Caco-2 (cell line): ENCODE measurements at regions not wholly inside any gene's neighbourhood (a gene's known extent, or its start where the extent isn't known, plus 50 kb on each side); places are given as distances from the start of the nearest gene placed in this dataset.

ENCODE experiments used
- BruUV-seq: library from RNA; stranded (reverse); fragments of 400-500 nt; replicated peaks from 2 replicates; lab custom pipeline; 2021; lab: Mats Ljungman, UMichigan
- CTCF ChIA-PET: fragments of 300-600 bp; sonication (Branson Sonifier 250); formaldehyde crosslinking; loops from one replicate; lab custom pipeline; 2022; ENCODE audit warnings: antibody characterized with exemption; lab: Charles Lee
- POLR2A ChIA-PET: fragments of 300-600 bp; sonication (Branson Sonifier 250); formaldehyde crosslinking; loops from one replicate; lab custom pipeline; 2022; ENCODE audit warnings: antibody characterized with exemption; lab: Charles Lee
- DNase-seq, 2 experiments: peaks; one replicate each; pipeline versions ENCODE4 v3.0.0 to v3.0.0-alpha.2; 2020 to 2022
- H3K27me3 ChIP-seq: replicated peaks from 2 replicates; pipeline ENCODE4 v1.6.0; 2011; ENCODE audit warnings: low read length; ENCODE audit not compliant: control insufficient read depth, insufficient read depth
- H3K36me3 ChIP-seq: 2 replicates; pipeline ENCODE4 v1.5.1; 2011; ENCODE audit warnings: low read length; ENCODE audit not compliant: control insufficient read depth, insufficient read depth
- H3K4me1 ChIP-seq: fragments of 250-450 bp; sonication (Bioruptor Pico); 2 replicates; pipeline ENCODE4 v1.5.1; 2020; ENCODE audit warnings: mild to moderate bottlenecking
- H3K4me3 ChIP-seq: 2 replicates; pipeline ENCODE4 v1.5.1; 2011; ENCODE audit warnings: low read depth, mild to moderate bottlenecking, control low read depth, low read length
- H3K9me3 ChIP-seq: fragments of 250-450 bp; sonication (Bioruptor Pico); 2 replicates; pipeline ENCODE4 v1.5.1; 2020; ENCODE audit warnings: mild to moderate bottlenecking, moderate library complexity
- H3K27ac Mint-ChIP-seq: one replicate; pipeline ENCODE4 v1.8.0; 2022; ENCODE audit warnings: mixed read lengths; ENCODE audit not compliant: unreplicated experiment
- H3K27me3 Mint-ChIP-seq: one replicate; pipeline ENCODE4 v1.8.0; 2022; ENCODE audit warnings: mixed read lengths; ENCODE audit not compliant: insufficient read depth, unreplicated experiment
- H3K36me3 Mint-ChIP-seq: one replicate; pipeline ENCODE4 v1.8.0; 2022; ENCODE audit warnings: mild to moderate bottlenecking, mixed read lengths; ENCODE audit not compliant: insufficient read depth, unreplicated experiment
- H3K4me1 Mint-ChIP-seq: one replicate; pipeline ENCODE4 v1.8.0; 2022; ENCODE audit warnings: low read depth, mixed read lengths; ENCODE audit not compliant: unreplicated experiment
- H3K4me3 Mint-ChIP-seq: one replicate; pipeline ENCODE4 v1.8.0; 2022; ENCODE audit warnings: mild to moderate bottlenecking, moderate library complexity, mixed read lengths; ENCODE audit not compliant: unreplicated experiment
- H3K9me3 Mint-ChIP-seq: one replicate; pipeline ENCODE4 v1.8.0; 2022; ENCODE audit warnings: mixed read lengths; ENCODE audit not compliant: unreplicated experiment
- CTCF ChIP-seq, 2 experiments: fragments of 200-600 bp in 1 of 2; IDR thresholded peaks; 1 replicate in 1 of 2; 2 replicates in 1 of 2; pipeline versions ENCODE4 v1.5.1 to v1.8.0; 2011 to 2022; ENCODE audit warnings: antibody characterized with exemption in 1 of 2, control low read depth in 1 of 2, inconsistent platforms in 1 of 2, low read depth in 1 of 2, low read length in 1 of 2, mild to moderate bottlenecking in 1 of 2, moderate library complexity in 1 of 2; ENCODE audit not compliant: insufficient read depth in 1 of 2, severe bottlenecking in 1 of 2, unreplicated experiment in 1 of 2
- intact Hi-C: fragments of 100-400 bp; cut with micrococcal nuclease; formaldehyde crosslinking; loops from one replicate; pipeline ENCODE4 v1.10.0; 2022; ENCODE audit not compliant: unreplicated experiment

GRCh38 chr4:137015426-137016409 is 516.6 kb downstream of the PCDH18 start:
- Mint-ChIP-seq H3K9me3 (no peaks in the 10 kb centered on the region), H3K27ac (no peak overlapping the region), H3K4me1 (no peaks in the 10 kb centered on the region), H3K27me3 (no peaks in the 10 kb centered on the region), H3K36me3 (no peaks in the 10 kb centered on the region), H3K4me3 (no peak overlapping the region)
- Histone ChIP-seq H3K4me3 (no peak overlapping the region), H3K36me3 (no peaks in the 10 kb centered on the region), H3K9me3 (no peaks in the 10 kb centered on the region), H3K27me3 (no peaks in the 10 kb centered on the region), H3K4me1 (no peaks in the 10 kb centered on the region)
- no TSS peak for BruUV-seq
- POLR2A ChIA-PET, result no interaction called here
- CTCF ChIA-PET, result no interaction called here
- intact Hi-C loops, result no loop called here
- no peak for DNase-seq
- TF ChIP-seq CTCF (IDR thresholded peaks at IDR 0.05; ENCODE audit: insufficient read depth in 1 of 2, low read depth in 1 of 2, low read length in 1 of 2, severe bottlenecking in 1 of 2, unreplicated experiment in 1 of 2), result no peak

GRCh38 chr4:137000432-137000831 is 531.9 kb downstream of the PCDH18 start:
- Histone ChIP-seq H3K27me3 (no peaks in the 10 kb centered on the region), H3K4me1 (no peaks in the 10 kb centered on the region), H3K9me3 (no peaks in the 10 kb centered on the region), H3K4me3 (no peak overlapping the region), H3K36me3 (no peaks in the 10 kb centered on the region)
- H3K9me3 Mint-ChIP-seq, result no peaks in the 10 kb centered on the region
- no peaks in the 10 kb centered on the region for H3K27me3 Mint-ChIP-seq
- no peaks in the 10 kb centered on the region for H3K36me3 Mint-ChIP-seq
- intact Hi-C loops, result no loop called here
- BruUV-seq, result no TSS peak
- no peak overlapping the region for H3K27ac Mint-ChIP-seq
- H3K4me3 Mint-ChIP-seq, result no peak overlapping the region
- no peak for TF ChIP-seq CTCF (IDR thresholded peaks at IDR 0.05; ENCODE audit: insufficient read depth in 1 of 2, low read depth in 1 of 2, low read length in 1 of 2, severe bottlenecking in 1 of 2, unreplicated experiment in 1 of 2)
- no peaks in the 10 kb centered on the region for H3K4me1 Mint-ChIP-seq
- DNase-seq, result no peak
- ChIA-PET POLR2A (no interaction called here), CTCF (no interaction called here)

GRCh38 chr4:136992032-136992431 is 540.3 kb downstream of the PCDH18 start:
- no peaks in the 10 kb centered on the region for H3K27me3 ChIP-seq
- Mint-ChIP-seq H3K27me3 (no peaks in the 10 kb centered on the region), H3K36me3 (no peaks in the 10 kb centered on the region), H3K27ac (no peak overlapping the region), H3K4me1 (no peaks in the 10 kb centered on the region), H3K4me3 (no peak overlapping the region), H3K9me3 (no peaks in the 10 kb centered on the region)
- ChIA-PET CTCF (no interaction called here), POLR2A (no interaction called here)
- intact Hi-C loops, result no loop called here
- H3K9me3 ChIP-seq, result no peaks in the 10 kb centered on the region
- no peak for TF ChIP-seq CTCF (IDR thresholded peaks at IDR 0.05; ENCODE audit: insufficient read depth in 1 of 2, low read depth in 1 of 2, low read length in 1 of 2, severe bottlenecking in 1 of 2, unreplicated experiment in 1 of 2)
- no TSS peak for BruUV-seq
- H3K4me1 ChIP-seq, result no peaks in the 10 kb centered on the region
- H3K4me3 ChIP-seq, result no peak overlapping the region
- DNase-seq, result no peak
- H3K36me3 ChIP-seq, result no peaks in the 10 kb centered on the region
